KMS-11 (cell line): ENCODE measurements at regions not wholly inside any gene's neighbourhood (a gene's known extent, or its start where the extent isn't known, plus 50 kb on each side); places are given as distances from the start of the nearest gene placed in this dataset.

ENCODE experiments used
- H2AFZ ChIP-seq: fragments of 200-600 bp; sonication (generic); 2 replicates; pipeline ENCODE4 v1.6.1; 2016; ENCODE audit warnings: antibody characterized with exemption, mixed run types, low read depth
- H3K27ac ChIP-seq: fragments of 200-600 bp; sonication (generic); 2 replicates; pipeline ENCODE4 v1.6.1; 2016; ENCODE audit warnings: mild to moderate bottlenecking, mixed run types
- H3K27me3 ChIP-seq: fragments of 200-600 bp; sonication (generic); 2 replicates; pipeline ENCODE4 v1.6.1; 2017; ENCODE audit warnings: mild to moderate bottlenecking, low read depth, mixed run types, moderate library complexity; ENCODE audit not compliant: insufficient read depth
- H3K36me3 ChIP-seq: fragments of 200-600 bp; sonication (generic); 2 replicates; pipeline ENCODE4 v1.6.1; 2017; ENCODE audit warnings: mild to moderate bottlenecking, mixed run types; ENCODE audit not compliant: insufficient read depth
- H3K4me1 ChIP-seq: fragments of 200-600 bp; sonication (generic); 2 replicates; pipeline ENCODE4 v1.6.1; 2016; ENCODE audit warnings: mild to moderate bottlenecking, low read depth, mixed run types; ENCODE audit not compliant: poor library complexity, severe bottlenecking
- H3K4me2 ChIP-seq: fragments of 200-600 bp; sonication (generic); 2 replicates; pipeline ENCODE4 v1.7.0; 2016; ENCODE audit warnings: mild to moderate bottlenecking, mixed run types
- H3K4me3 ChIP-seq: fragments of 200-600 bp; sonication (generic); IDR thresholded peaks from 2 replicates; pipeline ENCODE4 v1.6.1; 2017; ENCODE audit warnings: low read depth, low read length, mixed read lengths; ENCODE audit not compliant: insufficient read depth
- H3K79me2 ChIP-seq: fragments of 200-600 bp; sonication (generic); 2 replicates; pipeline ENCODE4 v1.6.1; 2016; ENCODE audit warnings: low read depth, mixed run types; ENCODE audit not compliant: insufficient read depth
- H3K9ac ChIP-seq: fragments of 200-600 bp; sonication (generic); 2 replicates; pipeline ENCODE4 v1.6.1; 2016; ENCODE audit warnings: mild to moderate bottlenecking, mixed run types
- H4K20me1 ChIP-seq: fragments of 200-600 bp; sonication (generic); 2 replicates; pipeline ENCODE4 v1.6.1; 2016; ENCODE audit warnings: mild to moderate bottlenecking, mixed run types; ENCODE audit not compliant: insufficient read depth
- TF ChIP-seq, protein P1 (sequence below): fragments of 200-600 bp; sonication (generic); conservative IDR thresholded peaks from 2 replicates; pipeline ENCODE4 v1.6.1; 2017; ENCODE audit warnings: low read depth, mild to moderate bottlenecking, antibody characterized with exemption, low read length, moderate library complexity, mixed read lengths

- no peaks in the 10 kb centered on the region for H3K36me3 ChIP-seq
- no peak overlapping the region for H3K4me3 ChIP-seq
- no peaks in the 10 kb centered on the region for H3K4me1 ChIP-seq
- H3K9ac ChIP-seq = no peak overlapping the region
- no peaks in the 10 kb centered on the region for H3K79me2 ChIP-seq
- TF ChIP-seq, protein P1, sequence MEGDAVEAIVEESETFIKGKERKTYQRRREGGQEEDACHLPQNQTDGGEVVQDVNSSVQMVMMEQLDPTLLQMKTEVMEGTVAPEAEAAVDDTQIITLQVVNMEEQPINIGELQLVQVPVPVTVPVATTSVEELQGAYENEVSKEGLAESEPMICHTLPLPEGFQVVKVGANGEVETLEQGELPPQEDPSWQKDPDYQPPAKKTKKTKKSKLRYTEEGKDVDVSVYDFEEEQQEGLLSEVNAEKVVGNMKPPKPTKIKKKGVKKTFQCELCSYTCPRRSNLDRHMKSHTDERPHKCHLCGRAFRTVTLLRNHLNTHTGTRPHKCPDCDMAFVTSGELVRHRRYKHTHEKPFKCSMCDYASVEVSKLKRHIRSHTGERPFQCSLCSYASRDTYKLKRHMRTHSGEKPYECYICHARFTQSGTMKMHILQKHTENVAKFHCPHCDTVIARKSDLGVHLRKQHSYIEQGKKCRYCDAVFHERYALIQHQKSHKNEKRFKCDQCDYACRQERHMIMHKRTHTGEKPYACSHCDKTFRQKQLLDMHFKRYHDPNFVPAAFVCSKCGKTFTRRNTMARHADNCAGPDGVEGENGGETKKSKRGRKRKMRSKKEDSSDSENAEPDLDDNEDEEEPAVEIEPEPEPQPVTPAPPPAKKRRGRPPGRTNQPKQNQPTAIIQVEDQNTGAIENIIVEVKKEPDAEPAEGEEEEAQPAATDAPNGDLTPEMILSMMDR = no peak
- H3K27me3 ChIP-seq = no peaks in the 10 kb centered on the region
- H3K27ac ChIP-seq = no peak overlapping the region
- H4K20me1 ChIP-seq = no peaks in the 10 kb centered on the region
- H3K4me2 ChIP-seq = no peak overlapping the region
- no peak overlapping the region for H2AFZ ChIP-seq
These were observed 369.8 kb upstream of the KAZN start for GRCh38 chr1:14228677-14229076.

DNA sequence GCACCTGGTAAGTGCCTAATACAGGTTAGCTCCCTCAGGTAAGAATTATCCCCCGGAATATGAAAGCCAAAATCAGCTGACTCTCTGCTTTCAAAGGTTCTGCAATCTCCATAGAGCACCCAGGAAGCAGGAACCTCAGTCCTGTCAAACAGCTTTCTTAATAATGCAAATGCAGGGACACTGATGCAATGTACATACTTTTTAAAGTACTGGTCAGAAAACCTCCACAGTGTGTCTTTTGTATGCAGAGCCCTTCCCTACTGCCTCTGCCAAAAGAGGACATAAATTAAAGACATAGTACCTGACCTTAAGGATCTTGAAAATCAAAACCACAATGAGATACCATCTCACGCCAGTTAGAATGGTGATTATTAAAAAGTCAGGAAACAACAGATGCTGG, 365.0 kb upstream of the KAZN start:
- H2AFZ ChIP-seq = no peak overlapping the region
- no peak overlapping the region for H3K4me3 ChIP-seq
- H3K79me2 ChIP-seq = no peaks in the 10 kb centered on the region
- no peaks in the 10 kb centered on the region for H3K27me3 ChIP-seq
- H3K36me3 ChIP-seq = no peaks in the 10 kb centered on the region
- no peaks in the 10 kb centered on the region for H4K20me1 ChIP-seq
- H3K4me1 ChIP-seq = no peaks in the 10 kb centered on the region
- TF ChIP-seq, protein P1 = no peak
- no peak overlapping the region for H3K27ac ChIP-seq
- H3K9ac ChIP-seq = no peak overlapping the region
- no peak overlapping the region for H3K4me2 ChIP-seq

DNA sequence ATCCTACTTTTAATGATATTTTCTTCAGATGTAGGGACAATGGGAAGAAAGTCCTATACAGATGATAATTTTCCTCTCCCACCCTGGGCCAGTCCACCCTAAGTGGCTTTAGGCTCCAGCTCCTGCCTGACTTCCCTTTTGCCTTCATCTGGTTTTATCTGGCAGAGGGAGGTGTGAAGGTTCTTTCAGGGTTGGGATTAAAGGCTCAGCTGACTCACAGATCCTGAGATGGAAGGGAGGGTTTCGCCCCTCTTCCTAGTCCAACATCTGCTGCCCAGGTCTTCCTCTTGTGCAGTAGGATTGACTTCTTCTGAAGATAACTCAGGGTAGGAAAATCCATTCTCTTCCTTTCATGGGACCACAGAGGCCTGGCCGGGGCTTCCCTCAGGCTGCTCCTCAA, 362.4 kb upstream of the KAZN start:
- Histone ChIP-seq H3K4me1 (no peaks in the 10 kb centered on the region), H3K36me3 (no peaks in the 10 kb centered on the region), H3K4me2 (no peak overlapping the region), H3K27me3 (no peaks in the 10 kb centered on the region), H3K27ac (no peak overlapping the region), H3K79me2 (no peaks in the 10 kb centered on the region), H2AFZ (no peak overlapping the region), H4K20me1 (no peaks in the 10 kb centered on the region), H3K9ac (no peak overlapping the region), H3K4me3 (no peak overlapping the region)
- TF ChIP-seq, protein P1 = no peak

DNA sequence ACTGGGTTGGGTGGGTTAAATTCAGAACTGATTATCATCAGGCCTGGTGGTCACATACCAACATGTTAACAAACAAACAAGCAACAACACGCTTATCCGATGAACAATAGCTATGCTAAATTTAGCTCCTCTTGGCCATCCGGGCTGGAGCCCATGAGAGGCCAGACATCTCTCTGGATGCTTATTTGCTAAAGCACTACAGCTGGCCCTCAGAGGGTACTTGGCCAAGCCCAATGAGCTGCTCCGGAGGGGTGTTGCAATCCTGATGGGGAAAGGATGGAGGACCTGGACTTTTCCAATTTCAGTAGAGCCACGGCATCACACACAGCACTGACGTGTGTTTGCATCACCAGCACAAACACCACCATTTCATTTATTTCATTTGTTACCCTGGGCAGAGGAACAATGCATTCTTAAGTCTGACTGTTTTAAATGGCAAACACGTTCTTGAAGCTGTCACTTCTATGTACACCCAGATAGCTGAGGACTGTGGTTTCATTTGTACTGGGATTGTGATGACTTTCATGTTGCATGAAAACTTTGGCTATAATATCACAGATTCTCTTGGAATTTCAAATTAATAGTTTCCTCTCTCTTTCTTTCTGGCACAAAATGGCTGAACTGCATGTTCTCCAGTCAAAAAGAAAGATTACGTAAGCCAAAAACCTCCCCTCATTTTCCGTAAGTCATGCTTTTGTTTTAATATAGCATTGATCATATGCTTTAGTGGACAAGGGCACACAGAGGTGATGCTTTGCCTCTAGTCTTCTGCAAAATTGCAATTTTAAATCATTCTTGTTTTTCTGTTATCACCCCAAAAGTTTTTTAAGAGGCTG, 359.8 kb upstream of the KAZN start:
- Histone ChIP-seq H3K79me2 (no peaks in the 10 kb centered on the region), H3K36me3 (no peaks in the 10 kb centered on the region), H3K27me3 (no peaks in the 10 kb centered on the region), H2AFZ (no peak overlapping the region), H3K27ac (no peak overlapping the region), H3K4me3 (no peak overlapping the region), H4K20me1 (no peaks in the 10 kb centered on the region), H3K4me2 (no peak overlapping the region), H3K4me1 (no peaks in the 10 kb centered on the region), H3K9ac (no peak overlapping the region)
- TF ChIP-seq, protein P1 = no peak
